SHP77 (cell line): ENCODE measurements at regions not wholly inside any gene's neighbourhood (a gene's known extent, or its start where the extent isn't known, plus 50 kb on each side); places are given as distances from the start of the nearest gene placed in this dataset.

Source experiments
- DNase-seq, 2 experiments: peaks; one replicate each; lab custom pipeline; 2025; lab: John Stamatoyannopoulos, UW

GRCh38 chrX:107502316-107502715 lies 52.9 kb downstream of the FRMPD3 start:
- no peak for DNase-seq

GRCh38 chrX:107504006-107504405 lies 54.6 kb downstream of the FRMPD3 start:
- no peak for DNase-seq

DNA sequence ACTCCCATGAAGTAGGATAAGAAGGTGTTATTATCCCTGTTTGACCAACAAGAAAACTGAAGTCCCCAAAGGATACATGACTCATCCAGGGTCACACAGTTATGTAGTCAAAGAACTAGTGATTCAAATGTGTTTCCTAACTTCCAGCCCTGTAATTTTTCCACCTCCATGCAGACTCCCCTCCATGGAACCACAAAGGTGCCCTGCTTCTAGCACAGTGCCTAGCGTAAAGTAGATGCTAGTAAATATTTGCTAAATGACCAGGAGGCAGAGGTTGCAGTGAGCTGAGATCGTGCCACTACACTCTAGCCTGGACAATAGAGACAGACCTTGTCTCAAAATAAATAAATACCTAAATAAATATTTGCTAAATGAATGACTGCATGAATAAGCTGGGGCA lies 55.8 kb downstream of the FRMPD3 start:
- no peak for DNase-seq

GRCh38 chrX:107506596-107507031 lies 57.2 kb downstream of the FRMPD3 start:
- DNase-seq, result no peak

DNA sequence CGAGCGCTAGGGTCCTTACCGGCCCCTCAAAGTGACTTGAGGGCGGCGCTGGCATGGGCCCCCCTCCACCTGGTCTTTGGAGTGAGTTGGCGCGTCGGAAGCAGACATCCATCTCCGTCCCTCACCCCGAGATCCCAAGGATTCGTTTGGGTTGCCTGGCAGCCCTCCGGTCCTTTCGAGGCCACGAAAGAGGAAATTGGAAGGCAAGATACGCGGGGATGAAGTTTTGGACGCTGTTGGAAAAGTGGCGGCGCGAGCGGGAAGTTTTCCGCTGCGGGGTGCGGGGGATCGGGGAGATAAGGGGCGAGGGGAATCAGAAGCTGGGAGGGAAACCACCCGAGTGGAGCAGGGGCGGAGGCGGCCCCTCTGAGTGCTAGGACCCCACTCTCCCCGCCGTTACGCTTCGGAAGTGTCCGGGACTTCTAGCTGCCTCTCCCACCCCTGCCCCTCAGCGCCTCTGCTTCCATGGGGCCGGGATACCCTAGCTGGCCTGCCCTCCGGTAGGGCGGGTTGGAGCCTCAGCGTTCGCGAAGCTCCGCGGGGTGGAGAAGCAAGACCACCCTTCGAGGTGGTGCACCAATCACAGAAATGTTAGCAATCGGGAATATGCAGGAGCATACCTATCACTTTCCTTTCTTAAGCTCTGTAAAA lies 57.8 kb downstream of the FRMPD3 start:
- no peak for DNase-seq

DNA sequence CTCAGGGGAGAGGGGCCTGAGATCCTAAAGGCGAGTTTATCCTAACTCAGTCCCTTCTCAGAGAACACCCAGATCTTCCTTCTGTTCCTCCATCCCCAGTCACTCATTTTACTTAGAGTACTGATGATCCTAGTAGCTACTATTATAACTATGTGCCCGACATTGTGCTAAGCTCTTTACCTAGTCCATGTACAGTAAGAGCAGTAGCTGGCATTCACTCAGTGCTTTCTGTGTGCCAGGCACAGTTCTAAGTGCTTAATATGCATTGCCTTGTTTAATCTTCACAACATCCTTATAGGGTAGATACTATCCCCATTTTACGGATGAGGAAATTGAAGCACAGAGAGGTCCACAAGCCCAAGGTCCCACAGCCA lies 58.3 kb downstream of the FRMPD3 start:
- DNase-seq, result no peak

DNA sequence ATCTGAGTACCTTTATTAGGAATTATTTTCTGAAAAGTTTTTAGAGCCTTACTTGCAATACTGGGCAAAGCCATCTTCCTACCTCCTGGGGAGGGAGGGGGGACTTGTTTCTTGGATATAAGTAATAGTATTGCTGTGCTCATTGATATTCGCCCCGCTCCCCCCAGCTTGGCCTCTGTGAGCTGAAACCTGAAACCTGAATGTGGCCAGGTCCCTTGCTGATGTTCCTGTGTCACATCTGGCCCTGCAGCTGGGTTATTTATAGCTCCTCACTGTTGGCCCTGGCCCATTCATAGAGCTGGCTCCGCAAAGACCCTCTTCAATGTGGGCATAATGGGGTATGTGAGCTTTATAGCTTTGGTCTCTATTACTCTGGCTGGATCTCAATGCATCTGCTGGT lies 59.5 kb downstream of the FRMPD3 start:
- DNase-seq, result no peak

- DNase-seq, result no peak
Measured at GRCh38 chrX:107514944-107515343, 65.5 kb downstream of the FRMPD3 start.

- no peak for DNase-seq
Measured at GRCh38 chrX:107521877-107522586, 72.6 kb downstream of the FRMPD3 start.

DNA sequence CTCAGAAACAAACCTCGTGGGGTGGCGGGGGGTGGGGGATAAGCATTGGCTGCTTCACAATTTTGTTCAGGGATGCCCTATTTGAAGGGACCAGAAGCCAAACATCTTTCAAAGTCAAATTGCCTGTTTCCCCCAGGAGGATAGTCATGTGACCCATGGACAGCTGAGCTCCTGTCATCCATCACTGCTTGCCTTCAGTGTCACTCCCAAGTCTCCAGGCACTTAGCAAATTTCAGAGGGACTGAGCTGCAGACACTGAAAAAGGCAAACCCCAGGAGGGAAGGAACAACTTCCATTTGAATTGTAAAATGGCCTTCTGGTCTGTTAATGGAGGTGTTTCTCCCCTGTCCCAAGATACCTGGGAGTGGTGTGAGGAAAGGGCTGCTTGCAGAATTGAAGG lies 73.4 kb downstream of the FRMPD3 start:
- no peak for DNase-seq

- no peak for DNase-seq
Measured at GRCh38 chrX:107526141-107526540, 76.7 kb downstream of the FRMPD3 start.

- no peak for DNase-seq
Measured at GRCh38 chrX:107530141-107530540, 80.7 kb downstream of the FRMPD3 start.

GRCh38 chrX:107537815-107538214 lies 88.4 kb downstream of the FRMPD3 start:
- DNase-seq, result no peak

DNA sequence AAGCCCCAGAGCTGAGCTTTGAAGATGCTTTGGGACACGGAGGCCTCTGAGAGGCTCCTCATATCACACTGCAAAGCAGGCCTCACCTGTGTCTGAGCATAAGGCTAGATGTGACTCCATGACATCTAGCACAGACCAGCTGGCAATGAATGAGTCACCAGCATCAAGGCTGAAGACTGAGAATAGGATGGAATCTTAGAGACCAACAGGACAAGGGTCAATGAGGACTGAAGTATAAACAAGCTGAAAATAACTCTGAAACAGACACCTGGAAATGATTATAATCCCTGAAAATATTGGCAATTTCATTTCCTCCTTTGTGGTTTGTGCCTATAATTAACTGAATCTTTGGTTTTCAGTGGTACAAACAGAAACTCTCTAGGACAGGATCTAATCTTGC lies 87.1 kb upstream of the PRPS1 start:
- no peak for DNase-seq

GRCh38 chrX:107542040-107542439 lies 86.3 kb upstream of the PRPS1 start:
- DNase-seq, result no peak

DNA sequence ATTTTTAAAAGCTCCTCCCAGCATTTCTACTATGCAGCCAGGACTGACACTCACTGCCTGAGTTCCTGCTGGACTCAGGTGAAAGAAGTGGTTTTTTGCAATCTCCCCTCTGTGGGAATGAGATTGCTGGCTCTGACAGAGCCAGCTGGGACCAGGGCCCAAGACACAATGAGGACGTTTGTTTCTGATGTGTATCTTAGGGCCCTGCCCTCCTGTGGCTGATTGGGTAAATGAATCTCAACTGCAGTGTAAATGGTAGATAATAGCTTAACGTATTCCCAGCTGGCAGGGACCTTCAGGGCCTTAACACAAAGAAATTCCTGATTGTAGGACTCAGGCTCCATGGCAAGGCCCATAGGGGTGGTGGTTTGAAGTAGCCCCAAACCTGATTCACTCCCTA lies 85.8 kb upstream of the PRPS1 start:
- DNase-seq, result peak in 1 of 2 experiments; percentile 5

- DNase-seq, result no peak
Measured at GRCh38 chrX:107547621-107548020, 80.7 kb upstream of the PRPS1 start.

DNA sequence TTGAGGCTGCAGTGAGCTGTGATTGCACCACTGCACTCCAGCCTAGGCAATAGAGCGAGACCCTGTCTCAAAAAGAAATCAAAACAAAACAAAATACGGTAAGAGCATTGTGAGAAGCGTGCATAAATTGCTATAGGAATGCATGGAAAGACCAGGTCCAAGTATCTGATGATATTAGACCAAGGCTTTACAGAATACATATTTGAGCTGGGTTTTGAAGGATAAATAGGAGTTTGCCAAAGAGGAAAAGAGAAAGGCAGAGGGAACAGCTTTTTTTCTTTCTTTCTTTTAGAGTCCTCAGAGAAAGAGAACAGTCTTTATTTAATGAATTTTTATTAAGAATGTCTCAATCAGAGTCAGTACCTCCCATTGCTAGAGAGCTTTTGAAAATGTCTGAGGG lies 79.5 kb upstream of the PRPS1 start:
- no peak for DNase-seq

DNA sequence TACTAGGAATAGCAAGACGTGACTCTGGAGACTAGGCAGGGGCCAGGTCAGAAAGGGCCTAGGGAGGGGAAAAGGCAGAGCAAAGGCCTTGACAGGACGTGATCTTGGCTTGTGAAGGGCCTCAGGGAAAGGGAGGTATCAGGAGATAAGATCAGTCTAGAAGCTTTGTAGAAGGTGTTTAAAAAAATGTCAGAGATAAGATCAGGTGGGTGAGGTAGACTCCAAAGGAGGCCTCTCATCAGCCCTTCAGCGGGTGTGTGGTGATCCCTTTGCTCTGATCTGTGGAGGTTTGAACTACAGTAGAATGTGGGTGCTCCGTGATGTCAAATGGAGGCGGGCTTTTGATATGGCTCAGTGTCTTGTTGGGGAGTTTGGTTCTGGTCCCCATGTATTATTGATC lies 78.8 kb upstream of the PRPS1 start:
- DNase-seq, result no peak

DNA sequence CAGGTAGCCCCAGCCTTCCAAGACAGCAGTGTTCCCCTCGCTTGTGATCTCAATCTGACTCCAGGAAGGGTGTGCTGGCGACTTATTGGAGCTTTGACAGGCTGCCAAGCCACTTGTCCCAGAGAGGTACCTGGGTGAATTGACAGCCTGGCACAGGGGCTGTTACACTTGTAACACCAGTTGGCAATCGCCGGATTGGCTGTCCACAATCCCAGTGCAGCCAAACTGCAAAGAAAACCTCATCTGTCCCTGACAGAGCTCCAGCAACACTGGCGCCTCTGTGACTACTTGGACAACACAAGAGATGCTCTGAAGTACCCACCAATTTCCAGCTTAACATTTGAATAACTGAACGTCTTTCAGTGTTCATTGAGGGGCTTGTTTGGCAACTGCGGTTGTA lies 76.8 kb upstream of the PRPS1 start:
- no peak for DNase-seq

DNA sequence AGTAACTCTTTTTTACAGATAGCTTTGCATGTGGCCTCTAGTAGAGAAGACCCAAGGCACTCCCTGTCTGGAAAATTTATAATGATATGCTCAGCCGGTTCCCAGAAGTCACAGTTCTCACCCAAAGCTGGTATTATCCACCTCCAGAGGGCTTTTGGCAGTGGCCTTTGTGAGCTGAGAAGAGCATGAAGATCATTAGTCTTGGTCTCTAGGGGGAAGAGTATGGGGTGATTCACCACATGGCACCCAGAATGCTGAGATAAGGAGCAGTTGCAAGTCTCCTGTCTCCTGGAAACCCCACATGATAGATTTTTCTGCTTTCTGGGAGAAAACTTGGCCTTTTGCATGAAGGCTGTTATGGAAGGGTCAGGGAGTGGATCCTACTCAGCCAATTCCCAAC lies 75.4 kb upstream of the PRPS1 start:
- no peak for DNase-seq

DNA sequence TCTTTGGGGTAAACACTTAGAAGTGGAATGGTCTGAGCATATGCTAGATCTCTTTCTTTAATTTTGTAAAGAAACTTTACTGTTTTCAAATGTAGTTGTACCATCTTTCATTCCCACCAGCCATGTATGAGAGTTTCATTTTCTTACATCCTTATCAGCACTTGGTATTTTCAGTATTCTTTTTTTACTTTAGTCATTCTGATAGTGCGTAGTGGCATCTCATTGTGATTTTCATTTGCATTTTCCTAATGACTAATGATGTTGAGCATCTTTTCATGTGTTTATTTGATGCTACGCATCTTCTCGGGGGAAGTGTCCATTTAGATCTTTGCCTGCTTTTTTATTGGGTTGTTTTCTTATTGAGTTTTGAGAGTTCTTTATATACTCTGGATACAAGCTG lies 71.3 kb upstream of the PRPS1 start:
- DNase-seq, result no peak

GRCh38 chrX:107559506-107559905 lies 68.8 kb upstream of the PRPS1 start:
- DNase-seq, result no peak

DNA sequence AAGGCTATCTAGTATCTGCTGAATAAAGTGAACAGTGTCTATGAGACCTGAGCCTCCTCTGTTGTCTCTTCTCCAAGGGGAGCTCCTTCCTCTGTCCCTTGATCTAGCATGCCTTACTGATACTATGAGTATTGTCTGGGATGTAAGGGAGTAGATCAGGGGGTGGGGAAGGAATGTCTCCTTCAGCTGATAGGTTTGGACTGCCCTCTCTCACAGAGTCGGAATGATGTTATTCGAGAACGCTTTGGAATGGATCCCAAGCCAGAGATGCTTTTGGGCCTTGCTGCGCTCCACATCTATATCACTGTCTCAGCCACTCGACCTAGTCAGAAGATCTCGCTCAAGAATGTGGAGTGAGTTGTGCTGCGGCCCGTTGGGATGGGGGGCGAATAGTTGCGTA lies 68.3 kb upstream of the PRPS1 start:
- DNase-seq, result no peak
